GM19035 (cell line): ENCODE measurements at regions not wholly inside any gene's neighbourhood (a gene's known extent, or its start where the extent isn't known, plus 50 kb on each side); places are given as distances from the start of the nearest gene placed in this dataset.
"Not testable (repeated sequence)": the region's sequence is repeated elsewhere in the genome, so short reads cannot be mapped to it uniquely, and the experiment has no call there.

ENCODE experiments used
- ATAC-seq: cut with Tn5 transposase; IDR thresholded peaks from one replicate; pipeline ENCODE4 v1.9.1; 2021; ENCODE audit not compliant: unreplicated experiment

DNA sequence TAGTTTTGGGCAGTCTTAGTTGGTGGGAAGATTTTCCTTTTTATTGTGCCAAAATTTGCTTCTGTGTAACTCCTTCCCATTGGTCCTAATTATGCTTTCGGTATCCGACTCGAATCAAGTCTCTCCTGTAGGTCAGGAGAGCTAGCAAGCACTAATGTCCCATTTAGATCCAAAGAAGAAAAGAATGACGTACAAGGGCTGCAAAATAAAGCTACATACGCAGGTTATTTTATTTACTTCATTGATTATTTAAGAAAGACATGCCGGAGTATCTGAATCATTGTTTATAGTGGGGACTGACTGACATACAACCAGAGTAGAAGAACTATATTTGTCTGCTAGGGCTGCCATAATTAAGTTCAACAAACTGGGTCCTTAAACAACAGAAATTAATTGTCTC is 648.5 kb downstream of the CPS1 start:
- no peak for ATAC-seq

GRCh38 chr2:211205358-211205757 is 649.0 kb downstream of the CPS1 start:
- no peak for ATAC-seq

DNA sequence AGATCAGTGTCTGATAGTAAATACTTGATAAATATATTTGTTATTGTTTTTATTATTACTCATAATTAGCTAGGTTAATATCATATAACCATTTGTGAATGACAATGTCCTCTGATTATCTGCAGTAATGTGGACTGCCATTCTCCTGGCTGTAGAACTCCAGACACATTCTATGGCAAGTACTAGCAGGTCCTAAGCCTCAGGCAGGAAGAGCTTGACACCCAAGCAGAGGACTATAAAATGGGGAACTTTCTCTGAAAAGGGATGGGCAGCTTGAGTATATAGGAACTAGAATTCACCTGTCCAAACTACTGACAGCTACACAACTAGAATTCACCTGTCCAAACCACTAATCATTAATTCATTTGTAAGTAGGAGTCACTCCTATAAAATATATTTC is 649.4 kb downstream of the CPS1 start:
- ATAC-seq = no peak

- no peak for ATAC-seq
Measured at GRCh38 chr2:211216221-211216620, 659.8 kb downstream of the CPS1 start.

DNA sequence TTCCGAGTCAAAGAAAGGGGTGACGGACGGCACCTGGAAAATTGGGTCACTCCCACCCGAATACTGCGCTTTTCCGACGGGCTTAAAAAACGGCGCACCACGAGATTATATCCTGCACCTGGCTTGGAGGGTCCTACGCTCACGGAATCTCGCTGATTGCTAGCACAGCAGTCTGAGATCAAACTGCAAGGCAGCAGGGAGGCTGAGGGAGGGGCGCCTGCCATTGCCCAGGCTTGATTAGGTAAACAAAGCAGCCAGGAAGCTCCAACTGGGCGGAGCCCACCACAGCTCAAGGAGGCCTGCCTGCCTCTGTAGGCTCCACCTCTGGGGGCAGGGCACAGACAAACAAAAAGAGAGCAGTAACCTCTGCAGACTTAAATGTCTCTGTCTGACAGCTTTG is 663.1 kb downstream of the CPS1 start:
- not testable (repeated sequence) for ATAC-seq

GRCh38 chr2:211225784-211226183 is 669.4 kb downstream of the CPS1 start:
- ATAC-seq = no peak

- no peak for ATAC-seq
Measured at GRCh38 chr2:211228559-211228958, 672.2 kb downstream of the CPS1 start.

GRCh38 chr2:211237586-211238275 is 681.3 kb downstream of the CPS1 start:
- ATAC-seq = no peak

- no peak for ATAC-seq
Measured at GRCh38 chr2:211241891-211242290, 685.5 kb downstream of the CPS1 start.

DNA sequence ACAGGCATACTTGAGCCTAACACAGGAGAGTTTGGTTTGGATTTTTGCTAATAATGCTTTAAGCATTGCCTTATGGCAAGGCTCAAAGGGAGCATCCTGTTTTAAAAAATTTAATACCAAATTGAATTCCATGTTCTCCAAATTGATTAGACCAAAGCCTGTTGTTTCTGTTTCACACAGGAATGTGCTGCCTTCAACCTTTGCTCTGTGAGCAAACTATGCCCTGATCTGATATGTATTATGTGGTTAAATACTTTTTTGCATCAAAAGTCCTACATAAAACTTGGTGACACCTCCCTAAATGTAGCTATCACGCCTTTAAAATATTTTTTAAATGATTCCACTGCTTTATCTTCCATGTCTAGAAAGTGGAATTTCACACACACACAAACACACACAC is 691.4 kb downstream of the CPS1 start:
- ATAC-seq = no peak

DNA sequence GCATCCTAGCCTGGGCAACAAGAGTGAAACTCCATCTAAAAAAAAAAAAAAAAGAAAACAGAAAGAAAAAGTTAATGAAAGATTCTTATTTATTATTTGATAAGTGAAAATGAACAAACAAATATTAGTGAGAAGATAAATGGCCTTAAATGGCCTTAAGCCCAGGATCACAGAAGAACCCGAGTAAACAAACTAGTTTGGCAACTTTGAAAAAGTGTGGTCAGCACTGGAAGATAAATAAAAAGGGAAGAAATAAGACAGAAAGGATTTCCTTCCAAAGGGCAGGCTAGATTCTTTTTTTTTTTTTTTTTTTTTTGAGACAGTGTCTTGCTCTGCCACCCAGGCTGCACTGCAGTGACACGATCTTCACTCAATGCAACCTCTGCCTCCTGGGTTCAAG is 692.4 kb downstream of the CPS1 start:
- no peak for ATAC-seq

DNA sequence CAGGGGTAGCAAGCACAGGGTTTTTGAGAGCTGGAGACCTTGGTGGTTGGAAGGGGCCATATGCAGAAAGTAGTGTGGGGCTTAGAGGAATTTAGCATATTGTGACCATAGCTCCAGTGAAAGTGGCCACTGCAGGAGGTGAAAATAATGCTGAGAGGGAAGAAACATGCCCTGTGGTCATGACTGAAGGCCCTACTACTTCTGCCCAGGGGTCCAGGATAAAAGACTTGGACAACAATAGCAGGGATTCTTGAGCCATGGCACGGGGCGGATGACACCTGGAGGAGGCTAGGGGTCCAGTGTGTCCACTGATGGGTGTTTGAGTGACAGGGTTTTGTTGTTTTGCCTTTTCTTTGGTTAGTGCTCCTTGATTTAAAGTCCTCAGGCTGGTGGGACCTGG is 694.6 kb downstream of the CPS1 start:
- no peak for ATAC-seq

- ATAC-seq = no peak
Measured at GRCh38 chr2:211258646-211259335, 702.4 kb downstream of the CPS1 start.

- no peak for ATAC-seq
Measured at GRCh38 chr2:211259831-211260476, 703.6 kb downstream of the CPS1 start.

DNA sequence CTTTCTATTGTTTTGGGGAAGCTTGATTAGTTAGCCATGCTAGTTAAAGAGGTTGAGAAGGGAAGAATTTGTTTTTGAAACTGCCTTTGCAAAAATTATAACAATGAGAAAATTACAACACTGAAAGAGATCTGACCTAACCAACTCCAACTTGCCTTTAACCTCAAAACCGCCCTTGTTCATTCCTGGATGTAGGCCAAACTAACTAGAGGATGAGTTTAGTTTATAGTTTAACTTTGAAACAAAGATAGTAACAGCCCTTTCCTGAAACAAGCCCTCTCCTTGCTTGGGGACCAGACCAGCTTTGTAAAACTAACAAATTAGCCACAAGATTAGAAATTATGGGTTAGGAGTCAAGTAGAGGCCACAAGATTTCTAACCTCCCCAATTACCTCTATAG is 713.9 kb downstream of the CPS1 start:
- ATAC-seq = no peak

DNA sequence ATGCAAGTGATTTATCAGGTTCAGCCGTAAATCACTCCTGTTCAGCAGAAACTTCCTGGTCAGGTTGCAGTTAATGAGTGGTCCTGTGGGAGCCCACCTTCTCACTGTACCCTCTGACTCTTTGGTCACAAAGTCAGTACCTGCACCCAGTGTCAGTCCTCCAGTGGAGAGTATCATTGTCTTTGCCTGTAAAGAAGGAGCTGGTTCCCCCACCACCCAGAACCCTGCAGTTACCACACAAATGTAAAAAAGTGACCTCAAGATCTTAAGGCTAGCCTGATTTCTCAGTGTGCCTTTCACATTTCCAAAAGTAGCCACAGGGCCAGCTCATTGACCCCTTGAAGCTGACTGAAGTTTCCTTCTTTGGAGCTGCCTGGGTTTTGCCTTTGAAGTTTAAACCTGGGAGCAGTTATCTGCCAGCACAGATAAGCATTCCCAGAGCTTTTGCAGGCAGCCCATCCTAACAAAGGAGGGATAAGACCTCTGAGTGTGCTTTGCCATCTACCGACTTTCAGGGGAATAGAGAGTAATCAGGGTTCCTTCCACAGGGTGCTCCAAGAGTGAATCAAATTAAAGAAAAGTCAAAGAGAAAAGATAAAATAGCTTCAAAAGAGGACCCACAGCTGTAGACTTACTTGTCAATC is 725.2 kb downstream of the CPS1 start:
- ATAC-seq = no peak

DNA sequence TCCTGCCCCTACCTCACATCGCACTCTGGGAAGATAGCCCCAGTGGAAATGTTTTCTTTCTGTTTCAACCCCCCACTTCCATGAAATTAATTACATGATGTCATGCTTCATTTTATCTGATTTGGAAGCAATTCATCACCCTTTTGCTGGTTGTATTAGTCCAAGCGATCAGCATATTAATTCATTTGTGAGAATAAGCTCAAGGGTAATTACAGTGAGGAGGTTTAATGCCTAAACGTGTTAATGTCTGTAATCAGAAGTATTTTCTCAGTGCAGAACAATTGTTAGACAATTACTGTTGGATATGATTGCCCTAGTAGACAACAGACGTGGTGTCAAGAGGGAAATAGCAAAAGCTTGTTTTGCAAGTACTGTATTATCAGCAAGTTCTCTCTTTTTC is 746.3 kb downstream of the CPS1 start:
- no peak for ATAC-seq

GRCh38 chr2:211306929-211307328 is 750.5 kb downstream of the CPS1 start:
- no peak for ATAC-seq
